ENCODE measurements at regions not wholly inside any gene's neighbourhood (a gene's known extent, or its start where the extent isn't known, plus 50 kb on each side); places are given as distances from the start of the nearest gene placed in this dataset.

DNA sequence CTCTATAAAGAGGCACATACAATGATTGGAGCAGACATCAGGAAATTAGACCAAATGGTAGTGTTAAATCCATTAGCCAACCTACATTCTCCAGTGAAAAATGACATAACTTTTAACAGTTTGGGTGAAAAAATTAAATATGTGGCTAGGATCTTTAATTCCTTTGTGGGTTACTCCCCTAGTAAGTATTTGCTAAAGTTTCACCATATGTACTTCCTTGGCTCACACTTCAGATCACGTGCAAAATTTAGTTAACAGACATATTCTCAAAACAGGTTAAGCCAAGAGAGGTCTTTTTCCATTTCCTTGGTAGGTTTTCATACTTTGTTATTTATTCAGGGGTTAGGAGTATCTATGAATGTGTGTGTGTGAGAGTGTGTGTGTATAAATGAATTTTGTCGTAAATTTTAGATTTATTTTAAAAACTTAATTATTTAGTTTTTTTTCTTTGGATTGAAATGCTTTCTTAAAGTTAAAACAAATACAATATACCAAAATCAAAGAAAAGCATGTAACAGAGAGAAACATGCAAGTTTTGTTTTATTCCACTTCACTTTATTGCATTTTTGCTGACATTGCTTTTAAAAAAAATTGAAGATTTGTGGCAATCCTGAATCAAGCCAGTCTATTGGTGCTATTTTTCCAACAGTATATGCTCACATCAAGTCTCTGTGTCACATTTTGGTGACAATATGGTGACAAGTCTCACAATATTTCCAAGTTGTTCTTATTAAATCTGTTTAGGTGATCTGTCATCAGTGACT lies 258.7 kb downstream of the FLRT2 start:
- ChIA-PET POLR2A (no interaction called here), CTCF (no interaction called here)
- DNase-seq (ENCODE audit: low read depth, low spot score) (no peak), ATAC-seq (no peak)
- no peaks in the 10 kb centered on the region for H3K36me3 ChIP-seq (ENCODE audit: control insufficient read depth, insufficient read depth, low read length)
- no peak overlapping the region for H3K4me3 ChIP-seq (ENCODE audit: low read depth in 2 of 2, low read length in 2 of 2)
- intact Hi-C loops (cut with micrococcal nuclease; ENCODE audit: unreplicated experiment): no loop called here
- in situ Hi-C loops (cut with HindIII; ENCODE audit: low pct_unique_long_range_greater_than_20kb, low sequenced_read_pairs): no loop called here
- H3K4me1 ChIP-seq (ENCODE audit: control insufficient read depth, insufficient read depth, low read length): no peaks in the 10 kb centered on the region
- no peak overlapping the region for H3K27ac ChIP-seq (ENCODE audit: low read length)
- H3K9me3 ChIP-seq (ENCODE audit: control insufficient read depth, insufficient read depth, low read depth, low read length): no peaks in the 10 kb centered on the region
- H3K27me3 ChIP-seq (ENCODE audit: control insufficient read depth, insufficient read depth, low read length): no peaks in the 10 kb centered on the region
- TF ChIP-seq, protein P1, sequence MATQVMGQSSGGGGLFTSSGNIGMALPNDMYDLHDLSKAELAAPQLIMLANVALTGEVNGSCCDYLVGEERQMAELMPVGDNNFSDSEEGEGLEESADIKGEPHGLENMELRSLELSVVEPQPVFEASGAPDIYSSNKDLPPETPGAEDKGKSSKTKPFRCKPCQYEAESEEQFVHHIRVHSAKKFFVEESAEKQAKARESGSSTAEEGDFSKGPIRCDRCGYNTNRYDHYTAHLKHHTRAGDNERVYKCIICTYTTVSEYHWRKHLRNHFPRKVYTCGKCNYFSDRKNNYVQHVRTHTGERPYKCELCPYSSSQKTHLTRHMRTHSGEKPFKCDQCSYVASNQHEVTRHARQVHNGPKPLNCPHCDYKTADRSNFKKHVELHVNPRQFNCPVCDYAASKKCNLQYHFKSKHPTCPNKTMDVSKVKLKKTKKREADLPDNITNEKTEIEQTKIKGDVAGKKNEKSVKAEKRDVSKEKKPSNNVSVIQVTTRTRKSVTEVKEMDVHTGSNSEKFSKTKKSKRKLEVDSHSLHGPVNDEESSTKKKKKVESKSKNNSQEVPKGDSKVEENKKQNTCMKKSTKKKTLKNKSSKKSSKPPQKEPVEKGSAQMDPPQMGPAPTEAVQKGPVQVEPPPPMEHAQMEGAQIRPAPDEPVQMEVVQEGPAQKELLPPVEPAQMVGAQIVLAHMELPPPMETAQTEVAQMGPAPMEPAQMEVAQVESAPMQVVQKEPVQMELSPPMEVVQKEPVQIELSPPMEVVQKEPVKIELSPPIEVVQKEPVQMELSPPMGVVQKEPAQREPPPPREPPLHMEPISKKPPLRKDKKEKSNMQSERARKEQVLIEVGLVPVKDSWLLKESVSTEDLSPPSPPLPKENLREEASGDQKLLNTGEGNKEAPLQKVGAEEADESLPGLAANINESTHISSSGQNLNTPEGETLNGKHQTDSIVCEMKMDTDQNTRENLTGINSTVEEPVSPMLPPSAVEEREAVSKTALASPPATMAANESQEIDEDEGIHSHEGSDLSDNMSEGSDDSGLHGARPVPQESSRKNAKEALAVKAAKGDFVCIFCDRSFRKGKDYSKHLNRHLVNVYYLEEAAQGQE (IDR thresholded peaks at IDR 0.05; ENCODE audit: insufficient read depth in 1 of 2, low read depth in 2 of 2, low read length in 1 of 2): no peak
- TF ChIP-seq TCF7L2 (IDR thresholded peaks at IDR 0.05; ENCODE audit: low read depth, low read length): no peak
- TF ChIP-seq POLR2AphosphoS5 (IDR thresholded peaks at IDR 0.05; ENCODE audit: low read depth, low read length): no peak
- no peak for TF ChIP-seq SIN3A (IDR thresholded peaks at IDR 0.05; ENCODE audit: borderline replicate concordance, insufficient read depth, low read depth, low read length)
- TF ChIP-seq, protein P2, sequence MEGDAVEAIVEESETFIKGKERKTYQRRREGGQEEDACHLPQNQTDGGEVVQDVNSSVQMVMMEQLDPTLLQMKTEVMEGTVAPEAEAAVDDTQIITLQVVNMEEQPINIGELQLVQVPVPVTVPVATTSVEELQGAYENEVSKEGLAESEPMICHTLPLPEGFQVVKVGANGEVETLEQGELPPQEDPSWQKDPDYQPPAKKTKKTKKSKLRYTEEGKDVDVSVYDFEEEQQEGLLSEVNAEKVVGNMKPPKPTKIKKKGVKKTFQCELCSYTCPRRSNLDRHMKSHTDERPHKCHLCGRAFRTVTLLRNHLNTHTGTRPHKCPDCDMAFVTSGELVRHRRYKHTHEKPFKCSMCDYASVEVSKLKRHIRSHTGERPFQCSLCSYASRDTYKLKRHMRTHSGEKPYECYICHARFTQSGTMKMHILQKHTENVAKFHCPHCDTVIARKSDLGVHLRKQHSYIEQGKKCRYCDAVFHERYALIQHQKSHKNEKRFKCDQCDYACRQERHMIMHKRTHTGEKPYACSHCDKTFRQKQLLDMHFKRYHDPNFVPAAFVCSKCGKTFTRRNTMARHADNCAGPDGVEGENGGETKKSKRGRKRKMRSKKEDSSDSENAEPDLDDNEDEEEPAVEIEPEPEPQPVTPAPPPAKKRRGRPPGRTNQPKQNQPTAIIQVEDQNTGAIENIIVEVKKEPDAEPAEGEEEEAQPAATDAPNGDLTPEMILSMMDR (IDR thresholded peaks at IDR 0.05): no peak
- BruUV-seq (replicated peaks): no TSS peak

DNA sequence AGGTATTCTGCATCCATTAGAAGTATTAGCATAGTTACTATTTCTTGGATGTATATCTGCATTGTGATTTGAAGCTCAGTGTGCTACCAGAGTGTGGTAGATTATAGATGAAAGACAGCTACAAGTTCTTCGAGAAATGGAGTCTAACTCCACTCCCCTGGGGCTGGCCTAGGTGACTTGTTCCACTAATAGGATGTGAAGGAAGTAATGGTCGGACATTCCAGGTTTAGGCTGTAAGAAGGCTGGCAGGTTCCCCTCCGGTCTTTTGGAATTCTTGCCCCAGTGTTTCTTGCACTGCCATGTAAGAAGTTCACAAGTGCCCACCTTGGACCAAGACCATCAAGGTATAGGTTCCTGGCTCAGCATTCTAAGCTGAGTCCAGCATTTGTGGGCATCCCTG lies 236.4 kb downstream of the FLRT2 start:
- ATAC-seq (no peak), DNase-seq (ENCODE audit: low read depth, low spot score) (no peak)
- intact Hi-C loops (cut with micrococcal nuclease; ENCODE audit: unreplicated experiment) (no loop called here), in situ Hi-C loops (cut with HindIII; ENCODE audit: low pct_unique_long_range_greater_than_20kb, low sequenced_read_pairs) (no loop called here)
- no peaks in the 10 kb centered on the region for H3K36me3 ChIP-seq (ENCODE audit: control insufficient read depth, insufficient read depth, low read length)
- H3K4me3 ChIP-seq (ENCODE audit: low read depth in 2 of 2, low read length in 2 of 2): no peak overlapping the region
- ChIA-PET CTCF (no interaction called here), POLR2A (no interaction called here)
- H3K4me1 ChIP-seq (ENCODE audit: control insufficient read depth, insufficient read depth, low read length): no peaks in the 10 kb centered on the region
- H3K9me3 ChIP-seq (ENCODE audit: control insufficient read depth, insufficient read depth, low read depth, low read length): no peaks in the 10 kb centered on the region
- H3K27ac ChIP-seq (ENCODE audit: low read length): no peak overlapping the region
- TF ChIP-seq, protein P2 (IDR thresholded peaks at IDR 0.05): no peak
- TF ChIP-seq POLR2AphosphoS5 (IDR thresholded peaks at IDR 0.05; ENCODE audit: low read depth, low read length) (no peak), SIN3A (IDR thresholded peaks at IDR 0.05; ENCODE audit: borderline replicate concordance, insufficient read depth, low read depth, low read length) (no peak), TCF7L2 (IDR thresholded peaks at IDR 0.05; ENCODE audit: low read depth, low read length) (no peak)
- TF ChIP-seq, protein P1 (IDR thresholded peaks at IDR 0.05; ENCODE audit: insufficient read depth in 1 of 2, low read depth in 2 of 2, low read length in 1 of 2): no peak
- BruUV-seq (replicated peaks): no TSS peak
- no peaks in the 10 kb centered on the region for H3K27me3 ChIP-seq (ENCODE audit: control insufficient read depth, insufficient read depth, low read length)

All from Panc1 (cell line).